H1 (cell line): ENCODE measurements at regions not wholly inside any gene's neighbourhood (a gene's known extent, or its start where the extent isn't known, plus 50 kb on each side); places are given as distances from the start of the nearest gene placed in this dataset.

Experiments
- CTCF ChIA-PET: fragments of 300-600 bp; sonication (Branson Sonifier 250); formaldehyde crosslinking; loops from one replicate; lab custom pipeline; 2021; ENCODE audit not compliant: partially characterized antibody; lab: Charles Lee
- POLR2A ChIA-PET: fragments of 300-600 bp; sonication (Branson Sonifier 250); formaldehyde crosslinking; loops from one replicate; lab custom pipeline; 2021; ENCODE audit warnings: inconsistent platforms; ENCODE audit not compliant: partially characterized antibody; lab: Charles Lee
- DNase-seq, 2 experiments: peaks; one replicate each; pipeline versions ENCODE4 v3.0.0 to v3.0.0-alpha.2; 2010 to 2022; ENCODE audit warnings: low spot score in 2 of 2, low read depth in 1 of 2, mixed read lengths in 1 of 2
- FAIRE-seq: peaks from 2 replicates; lab custom pipeline; 2011; peaks lifted over from hg19 to GRCh38; lab: Jason Lieb, UNC
- H2AFZ ChIP-seq: 2 replicates; pipeline ENCODE4 v1.8.1; 2012; ENCODE audit warnings: low read length, inconsistent platforms
- H2AK5ac ChIP-seq: 2 replicates; pipeline ENCODE4 v1.6.1; 2013; ENCODE audit warnings: low read depth, low read length
- H2BK120ac ChIP-seq: replicated peaks from 2 replicates; pipeline ENCODE3; 2013; ENCODE audit warnings: low read depth, low read length, inconsistent platforms
- H2BK12ac ChIP-seq: 2 replicates; pipeline ENCODE4 v1.6.1; 2013; ENCODE audit warnings: low read depth, low read length
- H2BK15ac ChIP-seq: 2 replicates; pipeline ENCODE4 v1.6.1; 2013; ENCODE audit warnings: low read length
- H2BK20ac ChIP-seq: 2 replicates; pipeline ENCODE4 v1.6.1; 2013; ENCODE audit warnings: low read length
- H2BK5ac ChIP-seq: 2 replicates; pipeline ENCODE4 v1.6.1; 2013; ENCODE audit warnings: low read depth, low read length
- H3K14ac ChIP-seq: 2 replicates; pipeline ENCODE4 v1.6.1; 2013; ENCODE audit warnings: inconsistent platforms; ENCODE audit not compliant: insufficient read length
- H3K18ac ChIP-seq: 2 replicates; pipeline ENCODE4 v1.6.1; 2013; ENCODE audit warnings: low read length; ENCODE audit errors: extremely low read depth
- H3K23ac ChIP-seq: 2 replicates; pipeline ENCODE4 v1.6.1; 2013; ENCODE audit warnings: inconsistent platforms; ENCODE audit not compliant: insufficient read length
- H3K23me2 ChIP-seq: 2 replicates; pipeline ENCODE4 v1.6.1; 2013; ENCODE audit warnings: low read depth, low read length
- H3K27ac ChIP-seq: 2 replicates; pipeline ENCODE4 v1.6.1; 2011; ENCODE audit warnings: low read depth, low read length, inconsistent platforms
- H3K27me3 ChIP-seq, 4 experiments: replicated peaks in 1 of 4; 1 replicate in 1 of 4; 2 replicates in 3 of 4; pipeline versions ENCODE4 v1.6.1 to v1.8.1; 2011 to 2013; ENCODE audit warnings: low read length in 3 of 4, mild to moderate bottlenecking in 3 of 4, inconsistent platforms in 2 of 4, mixed read lengths in 2 of 4, moderate library complexity in 1 of 4; ENCODE audit not compliant: control insufficient read depth in 3 of 4, insufficient read depth in 3 of 4; ENCODE audit errors: extremely low read depth in 1 of 4
- H3K36me3 ChIP-seq, 4 experiments: 2 replicates each; pipeline versions ENCODE4 v1.6.1 to v1.8.1; 2011 to 2013; ENCODE audit warnings: mild to moderate bottlenecking in 4 of 4, low read length in 3 of 4, moderate library complexity in 2 of 4, control low read depth in 1 of 4, inconsistent platforms in 1 of 4; ENCODE audit not compliant: insufficient read depth in 4 of 4, control insufficient read depth in 2 of 4
- H3K4ac ChIP-seq: replicated peaks from 2 replicates; pipeline ENCODE3; 2013; ENCODE audit warnings: low read length, low read depth, mixed read lengths, inconsistent platforms; ENCODE audit not compliant: insufficient read length
- H3K4me1 ChIP-seq, 4 experiments: replicated peaks in 1 of 4; 1 replicate in 1 of 4; 2 replicates in 3 of 4; pipeline versions ENCODE4 v1.6.1 to v1.8.1; 2011 to 2013; ENCODE audit warnings: low read length in 3 of 4, inconsistent platforms in 2 of 4, mixed read lengths in 1 of 4; ENCODE audit not compliant: insufficient read depth in 4 of 4, control insufficient read depth in 3 of 4
- H3K4me2 ChIP-seq, 2 experiments: 2 replicates each; pipeline versions ENCODE4 v1.6.1 to v1.8.1; 2011 to 2013; ENCODE audit warnings: low read depth in 2 of 2, low read length in 2 of 2, control low read depth in 1 of 2, inconsistent platforms in 1 of 2, mild to moderate bottlenecking in 1 of 2; ENCODE audit not compliant: insufficient read depth in 1 of 2
- H3K4me3 ChIP-seq, 4 experiments: fragments of 200-600, 300-600 bp in 1 of 4; sonication (generic), shearing (Covaris generic), sonication (Bioruptor Twin) in 1 of 4; 2 replicates each; pipeline versions ENCODE4 v1.5.1 to v1.8.1; 2011 to 2016; ENCODE audit warnings: low read length in 4 of 4, low read depth in 3 of 4, control low read depth in 2 of 4, inconsistent platforms in 2 of 4, mild to moderate bottlenecking in 2 of 4, mixed read lengths in 1 of 4, moderate library complexity in 1 of 4; ENCODE audit not compliant: insufficient read depth in 2 of 4; ENCODE audit errors: extremely low read depth in 1 of 4
- H3K56ac ChIP-seq: replicated peaks from 2 replicates; pipeline ENCODE3; 2013; ENCODE audit warnings: low read depth, mild to moderate bottlenecking, mixed read lengths, low read length, inconsistent platforms; ENCODE audit not compliant: insufficient read length
- H3K79me1 ChIP-seq: 2 replicates; pipeline ENCODE4 v1.6.1; 2013; ENCODE audit warnings: low read depth, low read length, control low read depth
- H3K79me2 ChIP-seq, 2 experiments: 2 replicates each; pipeline versions ENCODE4 v1.6.1 to v1.8.1; 2012 to 2013; ENCODE audit warnings: low read length in 2 of 2, mild to moderate bottlenecking in 2 of 2, inconsistent platforms in 1 of 2; ENCODE audit not compliant: insufficient read depth in 2 of 2, control insufficient read depth in 1 of 2
- H3K9ac ChIP-seq, 4 experiments: replicated peaks in 1 of 4; 1 replicate in 1 of 4; 2 replicates in 3 of 4; pipeline versions ENCODE4 v1.6.1 to v1.8.1; 2011 to 2013; ENCODE audit warnings: low read depth in 3 of 4, low read length in 3 of 4, control low read depth in 2 of 4, mild to moderate bottlenecking in 2 of 4, moderate library complexity in 2 of 4, inconsistent platforms in 1 of 4; ENCODE audit errors: extremely low read depth in 1 of 4
- H3K9me3 ChIP-seq, 2 experiments: 2 replicates each; pipeline versions ENCODE4 v1.6.1 to v1.8.1; 2012 to 2013; ENCODE audit warnings: mild to moderate bottlenecking in 2 of 2, moderate library complexity in 2 of 2, control low read depth in 1 of 2, inconsistent platforms in 1 of 2, low read depth in 1 of 2, low read length in 1 of 2, mixed read lengths in 1 of 2; ENCODE audit not compliant: insufficient read depth in 2 of 2
- H4K20me1 ChIP-seq, 2 experiments: replicated peaks in 1 of 2; 2 replicates each; pipeline versions ENCODE3 to v1.8.1; 2011 to 2013; ENCODE audit warnings: inconsistent platforms in 2 of 2, low read length in 2 of 2, mild to moderate bottlenecking in 1 of 2; ENCODE audit not compliant: insufficient read depth in 2 of 2, control insufficient read depth in 1 of 2
- H4K5ac ChIP-seq: 2 replicates; pipeline ENCODE4 v1.6.1; 2013; ENCODE audit warnings: low read length, low read depth, mixed read lengths, inconsistent platforms; ENCODE audit not compliant: insufficient read length
- H4K8ac ChIP-seq: 2 replicates; pipeline ENCODE4 v1.8.0; 2013; ENCODE audit warnings: mild to moderate bottlenecking, moderate library complexity, low read length, inconsistent platforms; ENCODE audit not compliant: insufficient read depth; ENCODE audit errors: extremely low read depth
- H4K91ac ChIP-seq: replicated peaks from 2 replicates; pipeline ENCODE3; 2013; ENCODE audit warnings: low read length, mixed read lengths, inconsistent platforms; ENCODE audit not compliant: insufficient read length
- BACH1 ChIP-seq: IDR thresholded peaks from 2 replicates; pipeline ENCODE4 v1.6.1; 2012; ENCODE audit warnings: low read length, improper control_type of control experiment
- HDAC6 ChIP-seq: IDR thresholded peaks from one replicate; pipeline ENCODE4 v1.7.1; 2012; ENCODE audit warnings: low read depth, mild to moderate bottlenecking, inconsistent platforms, low read length, moderate library complexity
- KDM1A ChIP-seq: fragments of 200-600, 300-600 bp; sonication (generic); IDR thresholded peaks from 2 replicates; pipeline ENCODE4 v1.7.1; 2016; ENCODE audit warnings: mild to moderate bottlenecking, low read length, borderline replicate concordance
- MAFK ChIP-seq: IDR thresholded peaks from 2 replicates; pipeline ENCODE4 v1.6.1; 2012; ENCODE audit warnings: low read depth, mild to moderate bottlenecking, improper control_type of control experiment, low read length
- NANOG ChIP-seq: IDR thresholded peaks from 2 replicates; pipeline ENCODE4 v1.6.1; 2011; ENCODE audit warnings: low read length, low read depth, mild to moderate bottlenecking, inconsistent platforms; ENCODE audit not compliant: insufficient read depth, poor library complexity, severe bottlenecking
- NRF1 ChIP-seq: IDR thresholded peaks from 2 replicates; pipeline ENCODE4 v1.6.1; 2011; ENCODE audit warnings: mild to moderate bottlenecking, low read depth, low read length, improper control_type of control experiment
- SP1 ChIP-seq: IDR thresholded peaks from 2 replicates; pipeline ENCODE4 v1.6.1; 2011; ENCODE audit warnings: low read depth, low read length
- WGBS, 2 experiments: shearing (Covaris generic) in 1 of 2; methylation state at CpG; one replicate each; pipeline versions ENCODE4 v1.1.6 to v1.1.7; 2013 to 2015; ENCODE audit warnings: low lambda C conversion rate in 2 of 2, mixed read lengths in 2 of 2, inconsistent platforms in 1 of 2, low coverage in 1 of 2, missing lambda C conversion rate in 1 of 2; ENCODE audit not compliant: insufficient replicate concordance in 2 of 2, insufficient coverage in 1 of 2, insufficient read length in 1 of 2; ENCODE audit errors: extremely low coverage in 1 of 2, missing lambda C conversion rate in 1 of 2; 5-methylcytosine and 5-hydroxymethylcytosine counted together

DNA sequence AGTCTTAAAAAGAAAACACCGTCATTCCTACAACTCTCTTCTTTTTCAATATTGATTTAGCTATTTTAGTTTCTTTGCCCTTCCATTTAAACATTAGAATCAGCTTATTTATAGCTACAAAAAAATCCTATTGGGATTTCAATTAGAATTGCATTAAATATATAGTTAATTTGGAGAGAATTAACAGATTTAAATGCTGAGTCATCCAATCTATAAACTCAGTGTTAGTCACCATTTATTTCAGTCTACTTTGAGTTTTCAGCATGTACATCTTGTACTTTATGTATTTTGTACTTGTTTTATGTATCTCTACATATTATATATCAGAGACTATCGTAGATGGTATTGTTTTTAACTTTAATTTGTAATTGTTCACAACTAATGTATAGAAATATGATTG is 460.0 kb downstream of the KCNH5 start:
- Histone ChIP-seq H3K14ac (no peak overlapping the region), H3K4me1 (no peaks in the 10 kb centered on the region), H3K23me2 (no peaks in the 10 kb centered on the region; the same call in 1 of the 2 replicates), H4K5ac (no peak overlapping the region), H3K79me1 (no peaks in the 10 kb centered on the region), H3K9me3 (no peaks in the 10 kb centered on the region), H2AFZ (no peak overlapping the region), H3K9ac (no peak overlapping the region), H3K36me3 (no peaks in the 10 kb centered on the region), H2BK20ac (no peak overlapping the region), H3K27me3 (peaks cover 0 to 1% (median 0%) of the 10 kb centered on the region in 4 experiments; a peak in 1 of 7 replicates), H4K91ac (no peak overlapping the region), H3K4me3 (no peak overlapping the region), H2BK120ac (no peak overlapping the region), H3K27ac (no peak overlapping the region), H4K8ac (no peak overlapping the region), H3K23ac (no peak overlapping the region), H2BK15ac (no peak overlapping the region), H2BK12ac (no peak overlapping the region), H2BK5ac (no peak overlapping the region), H3K56ac (no peak overlapping the region), H2AK5ac (no peak overlapping the region), H3K18ac (no peak overlapping the region), H3K79me2 (no peaks in the 10 kb centered on the region), H3K4ac (no peak overlapping the region), H4K20me1 (no peaks in the 10 kb centered on the region), H3K4me2 (no peak overlapping the region)
- POLR2A ChIA-PET: no interaction called here
- TF ChIP-seq MAFK: peak; percentile 63; the same call in 1 of the 2 replicates
- no peak for TF ChIP-seq NRF1
- TF ChIP-seq NANOG: no peak
- TF ChIP-seq HDAC6: no peak
- no peak for TF ChIP-seq SP1
- peak; percentile 38; the same call in 1 of the 2 replicates for TF ChIP-seq BACH1
- no peak for TF ChIP-seq KDM1A
- 95% methylated on average over 2 of the region's 2 CpGs; no CpG with 5 or more reads in 1 of the 2 experiments for WGBS, 2 experiments
- FAIRE-seq: no peak
- DNase-seq: no peak
- CTCF ChIA-PET: no interaction called here
